ENCODE measurements at regions not wholly inside any gene's neighbourhood (a gene's known extent, or its start where the extent isn't known, plus 50 kb on each side); places are given as distances from the start of the nearest gene placed in this dataset.

GRCh38 chr3:34070831-34071585, 272.6 kb downstream of the PDCD6IP start:
- Histone ChIP-seq H3K36me3 (no peaks in the 10 kb centered on the region), H3K27ac (no peak overlapping the region), H3K4me1 (no peaks in the 10 kb centered on the region), H3K4me3 (replicated peaks in 1 of 3) (no peak overlapping the region), H3K27me3 (no peaks in the 10 kb centered on the region), H3K9me3 (no peaks in the 10 kb centered on the region)
- 92 to 95% methylated on average over 6 of the region's 6 CpGs for WGBS, 2 donors
- intact Hi-C loops (cut with DNase I) = no loop called here
- no peak for DNase-seq
- TF ChIP-seq CTCF (IDR thresholded peaks at IDR 0.05) (no peak), POLR2A (IDR thresholded peaks at IDR 0.05) (no peak)

- intact Hi-C loops (cut with DNase I) = no loop called here
- Histone ChIP-seq H3K4me1 (no peaks in the 10 kb centered on the region), H3K9me3 (no peaks in the 10 kb centered on the region), H3K4me3 (replicated peaks in 1 of 3) (no peak overlapping the region), H3K27ac (no peak overlapping the region), H3K36me3 (no peaks in the 10 kb centered on the region), H3K27me3 (no peaks in the 10 kb centered on the region)
- TF ChIP-seq CTCF (IDR thresholded peaks at IDR 0.05) (no peak), POLR2A (IDR thresholded peaks at IDR 0.05) (no peak)
- WGBS, 2 donors = 89 to 95% methylated on average over 2 of the region's 2 CpGs
- no peak for DNase-seq
These were observed 273.9 kb downstream of the PDCD6IP start for GRCh38 chr3:34072297-34072696.

DNA sequence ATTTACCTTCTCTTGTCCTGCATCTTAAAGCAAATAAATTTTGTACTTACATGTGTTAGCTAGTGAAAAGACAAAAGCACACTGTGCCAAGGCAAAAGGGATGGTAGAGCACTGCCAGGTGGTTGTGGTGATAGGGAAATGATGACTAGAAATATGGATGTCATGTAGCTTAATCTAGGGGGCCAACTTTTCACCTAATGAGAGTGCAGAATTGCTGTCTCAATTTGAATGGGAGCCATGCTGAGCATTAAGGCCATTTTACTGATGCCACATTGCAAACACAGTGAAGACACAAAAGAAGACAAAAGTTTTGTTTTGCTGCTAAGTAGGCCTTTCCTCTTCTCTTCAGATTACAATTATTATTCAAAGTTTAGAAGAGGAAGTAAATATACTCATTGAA, 274.7 kb downstream of the PDCD6IP start:
- no peaks in the 10 kb centered on the region for H3K4me1 ChIP-seq
- intact Hi-C loops (cut with DNase I) = no loop called here
- no peaks in the 10 kb centered on the region for H3K36me3 ChIP-seq
- DNase-seq = no peak
- no peak overlapping the region for H3K4me3 ChIP-seq (replicated peaks in 1 of 3)
- TF ChIP-seq CTCF (IDR thresholded peaks at IDR 0.05) (no peak), POLR2A (IDR thresholded peaks at IDR 0.05) (no peak)
- H3K27me3 ChIP-seq = no peaks in the 10 kb centered on the region
- no peak overlapping the region for H3K27ac ChIP-seq
- H3K9me3 ChIP-seq = no peaks in the 10 kb centered on the region

DNA sequence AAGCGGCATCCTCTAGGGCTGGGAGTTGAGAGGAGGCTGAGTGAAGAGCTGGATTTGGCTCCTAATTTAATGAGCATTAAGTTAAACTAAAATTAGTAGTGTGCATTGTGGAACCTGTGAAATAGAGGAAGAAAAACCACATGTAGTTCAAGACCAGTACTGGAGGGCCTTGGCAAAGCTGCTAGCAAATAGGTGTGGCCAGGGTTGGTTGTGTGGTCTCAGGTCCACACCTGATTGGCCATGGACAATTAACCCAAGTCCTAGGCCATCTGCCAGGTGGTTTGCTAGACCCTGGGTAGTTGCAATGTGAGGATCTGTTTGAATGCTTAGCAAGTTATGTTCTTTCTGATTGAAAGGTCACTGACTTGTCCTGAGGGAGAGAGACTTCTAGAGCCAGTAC, 275.5 kb downstream of the PDCD6IP start:
- TF ChIP-seq CTCF (IDR thresholded peaks at IDR 0.05) = no peak
- no peak for TF ChIP-seq POLR2A (IDR thresholded peaks at IDR 0.05)
- Histone ChIP-seq H3K36me3 (no peaks in the 10 kb centered on the region), H3K4me3 (replicated peaks in 1 of 3) (no peak overlapping the region), H3K27me3 (no peaks in the 10 kb centered on the region), H3K4me1 (no peaks in the 10 kb centered on the region), H3K9me3 (no peaks in the 10 kb centered on the region), H3K27ac (no peak overlapping the region)
- intact Hi-C loops (cut with DNase I) = no loop called here
- DNase-seq = no peak
- 90 to 100% methylated on average over 1 of the region's 1 CpG for WGBS, 2 donors

DNA sequence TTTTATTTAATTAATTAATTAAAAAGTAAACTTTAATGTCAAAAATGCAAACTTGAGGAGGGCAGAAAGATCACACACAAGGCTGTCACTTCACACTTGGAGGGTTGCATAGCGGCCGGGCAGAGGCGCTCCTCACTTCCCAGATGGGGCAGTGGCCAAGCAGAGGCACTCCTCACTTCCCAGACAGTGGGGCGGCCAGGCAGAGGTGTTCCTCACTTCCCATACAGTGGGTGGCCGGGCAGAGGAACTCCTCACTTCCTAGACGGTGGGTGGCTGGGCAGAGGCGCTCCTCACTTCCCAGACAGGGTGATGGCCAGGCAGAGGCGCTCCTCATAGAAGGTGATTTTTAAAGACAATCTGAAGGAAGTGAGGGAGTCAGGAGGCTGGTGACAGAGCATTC, 277.5 kb downstream of the PDCD6IP start:
- Histone ChIP-seq H3K4me3 (replicated peaks in 1 of 3) (no peak overlapping the region), H3K36me3 (no peaks in the 10 kb centered on the region), H3K27ac (no peak overlapping the region), H3K27me3 (no peaks in the 10 kb centered on the region), H3K9me3 (no peaks in the 10 kb centered on the region), H3K4me1 (no peaks in the 10 kb centered on the region)
- no peak for TF ChIP-seq POLR2A (IDR thresholded peaks at IDR 0.05)
- TF ChIP-seq CTCF (IDR thresholded peaks at IDR 0.05) = no peak
- no peak for DNase-seq
- WGBS, 2 donors = 86 to 93% methylated on average over 8 of the region's 8 CpGs
- intact Hi-C loops (cut with DNase I) = no loop called here
